HepG2 (cell line): ENCODE measurements at regions not wholly inside any gene's neighbourhood (a gene's known extent, or its start where the extent isn't known, plus 50 kb on each side); places are given as distances from the start of the nearest gene placed in this dataset.

ENCODE experiments used
- HMG20B ChIP-seq: conservative IDR thresholded peaks from 2 replicates; pipeline ENCODE4 v1.6.1; 2016; ENCODE audit warnings: missing genetic modification reagents, missing compliant biosample characterization
- HNF4A ChIP-seq: sonication (generic); formaldehyde crosslinking; IDR thresholded peaks from 2 replicates; pipeline ENCODE4 v1.4.0; 2020; ENCODE audit warnings: missing genetic modification reagents
- NFE2 ChIP-seq: sonication (generic); formaldehyde crosslinking; IDR thresholded peaks from 2 replicates; pipeline ENCODE4 v1.4.0; 2020; ENCODE audit warnings: missing genetic modification reagents
- PITX1 ChIP-seq: sonication (generic); formaldehyde crosslinking; IDR thresholded peaks from 2 replicates; pipeline ENCODE4 v1.5.1; 2020; ENCODE audit warnings: mild to moderate bottlenecking, missing genetic modification reagents
- RFXANK ChIP-seq: IDR thresholded peaks from 2 replicates; pipeline ENCODE4 v1.6.1; 2016
- TCF7 ChIP-seq: sonication (generic); IDR thresholded peaks from 2 replicates; pipeline ENCODE4 v1.6.1; 2016; ENCODE audit warnings: antibody characterized with exemption, low read depth
- ZMYM4 ChIP-seq: sonication (generic); formaldehyde crosslinking; IDR thresholded peaks from 2 replicates; pipeline ENCODE4 v1.8.1; 2023; ENCODE audit warnings: mild to moderate bottlenecking, missing genetic modification reagents
- ZNF136 ChIP-seq: sonication (generic); formaldehyde crosslinking; IDR thresholded peaks from 2 replicates; pipeline ENCODE4 v1.8.1; 2022; ENCODE audit warnings: low read depth, mild to moderate bottlenecking, moderate library complexity, missing genetic modification reagents
- ZNF251 ChIP-seq: sonication (generic); formaldehyde crosslinking; IDR thresholded peaks from 2 replicates; pipeline ENCODE4 v1.9.0; 2021; ENCODE audit warnings: mild to moderate bottlenecking, missing genetic modification reagents
- ZNF772 ChIP-seq: sonication (generic); formaldehyde crosslinking; IDR thresholded peaks from 2 replicates; pipeline ENCODE4 v1.5.0; 2020; ENCODE audit warnings: mild to moderate bottlenecking, missing genetic modification reagents
- TF ChIP-seq, protein P1 (sequence below): sonication (generic); formaldehyde crosslinking; IDR thresholded peaks from 2 replicates; pipeline ENCODE4 v1.5.0; 2020; ENCODE audit warnings: mild to moderate bottlenecking, missing genetic modification reagents, borderline replicate concordance
- TF ChIP-seq, protein P2 (sequence below): sonication (generic); formaldehyde crosslinking; IDR thresholded peaks from 2 replicates; pipeline ENCODE4 v1.4.0; 2020; ENCODE audit warnings: mild to moderate bottlenecking, missing genetic modification reagents
- TF ChIP-seq, protein P3 (sequence below): sonication (generic); formaldehyde crosslinking; IDR thresholded peaks from 2 replicates; pipeline ENCODE4 v1.5.0; 2020; ENCODE audit warnings: missing genetic modification reagents
- TF ChIP-seq, protein P4 (sequence below): sonication (generic); formaldehyde crosslinking; IDR thresholded peaks from 2 replicates; pipeline ENCODE4 v1.8.1; 2022; ENCODE audit warnings: mild to moderate bottlenecking, missing genetic modification reagents

DNA sequence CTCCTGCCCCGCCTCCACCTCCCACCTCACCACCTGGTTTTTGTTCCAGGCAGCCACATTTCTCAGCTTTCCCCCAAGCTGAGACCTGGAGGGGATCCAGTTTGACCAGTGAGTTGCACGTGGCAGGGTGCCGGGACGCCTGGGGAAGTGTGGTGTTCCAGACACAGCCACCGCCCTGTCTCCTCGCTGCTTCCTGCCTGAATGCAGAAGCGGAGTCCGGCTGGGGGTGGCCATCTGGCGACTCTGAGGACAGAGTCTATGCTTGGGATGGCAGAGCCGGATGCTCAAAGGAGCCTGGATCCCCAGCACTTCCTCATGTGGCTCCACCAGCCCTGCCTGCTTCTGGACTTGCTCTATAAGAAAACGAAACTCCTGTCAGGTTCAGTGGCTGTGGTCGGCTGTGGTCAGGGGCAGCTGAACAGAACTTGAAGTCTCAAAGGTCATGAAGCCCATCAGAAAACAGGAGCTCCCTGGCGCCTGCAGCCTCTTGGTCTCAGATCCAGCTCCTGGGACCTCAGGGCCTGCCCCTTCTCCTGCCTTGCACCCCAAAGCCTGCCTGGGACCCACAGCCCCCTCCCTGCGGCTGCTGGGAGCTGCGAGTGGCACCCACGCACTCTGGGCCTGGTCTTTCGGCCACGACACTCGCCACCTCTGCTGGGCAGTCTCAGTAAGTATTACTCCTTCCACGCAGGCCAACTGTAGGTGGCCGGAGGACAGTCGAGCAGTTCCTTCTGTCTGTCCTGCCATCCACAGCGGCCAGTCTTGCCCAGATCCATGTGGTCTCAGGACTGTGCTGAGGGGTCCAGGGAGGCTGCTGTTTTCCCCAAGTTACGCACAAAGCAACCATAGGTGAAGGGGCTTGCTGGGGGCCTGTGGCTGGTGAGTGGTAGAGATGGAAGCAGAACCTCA is 112.8 kb upstream of the MEF2A start (continued):
- TF ChIP-seq, protein P1, sequence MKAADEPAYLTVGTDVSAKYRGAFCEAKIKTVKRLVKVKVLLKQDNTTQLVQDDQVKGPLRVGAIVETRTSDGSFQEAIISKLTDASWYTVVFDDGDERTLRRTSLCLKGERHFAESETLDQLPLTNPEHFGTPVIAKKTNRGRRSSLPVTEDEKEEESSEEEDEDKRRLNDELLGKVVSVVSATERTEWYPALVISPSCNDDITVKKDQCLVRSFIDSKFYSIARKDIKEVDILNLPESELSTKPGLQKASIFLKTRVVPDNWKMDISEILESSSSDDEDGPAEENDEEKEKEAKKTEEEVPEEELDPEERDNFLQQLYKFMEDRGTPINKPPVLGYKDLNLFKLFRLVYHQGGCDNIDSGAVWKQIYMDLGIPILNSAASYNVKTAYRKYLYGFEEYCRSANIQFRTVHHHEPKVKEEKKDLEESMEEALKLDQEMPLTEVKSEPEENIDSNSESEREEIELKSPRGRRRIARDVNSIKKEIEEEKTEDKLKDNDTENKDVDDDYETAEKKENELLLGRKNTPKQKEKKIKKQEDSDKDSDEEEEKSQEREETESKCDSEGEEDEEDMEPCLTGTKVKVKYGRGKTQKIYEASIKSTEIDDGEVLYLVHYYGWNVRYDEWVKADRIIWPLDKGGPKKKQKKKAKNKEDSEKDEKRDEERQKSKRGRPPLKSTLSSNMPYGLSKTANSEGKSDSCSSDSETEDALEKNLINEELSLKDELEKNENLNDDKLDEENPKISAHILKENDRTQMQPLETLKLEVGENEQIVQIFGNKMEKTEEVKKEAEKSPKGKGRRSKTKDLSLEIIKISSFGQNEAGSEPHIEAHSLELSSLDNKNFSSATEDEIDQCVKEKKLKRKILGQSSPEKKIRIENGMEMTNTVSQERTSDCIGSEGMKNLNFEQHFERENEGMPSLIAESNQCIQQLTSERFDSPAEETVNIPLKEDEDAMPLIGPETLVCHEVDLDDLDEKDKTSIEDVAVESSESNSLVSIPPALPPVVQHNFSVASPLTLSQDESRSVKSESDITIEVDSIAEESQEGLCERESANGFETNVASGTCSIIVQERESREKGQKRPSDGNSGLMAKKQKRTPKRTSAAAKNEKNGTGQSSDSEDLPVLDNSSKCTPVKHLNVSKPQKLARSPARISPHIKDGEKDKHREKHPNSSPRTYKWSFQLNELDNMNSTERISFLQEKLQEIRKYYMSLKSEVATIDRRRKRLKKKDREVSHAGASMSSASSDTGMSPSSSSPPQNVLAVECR (CRISPR knock-in tag) = peak; percentile 19; the same call in 1 of the 2 replicates
- TF ChIP-seq, protein P2, sequence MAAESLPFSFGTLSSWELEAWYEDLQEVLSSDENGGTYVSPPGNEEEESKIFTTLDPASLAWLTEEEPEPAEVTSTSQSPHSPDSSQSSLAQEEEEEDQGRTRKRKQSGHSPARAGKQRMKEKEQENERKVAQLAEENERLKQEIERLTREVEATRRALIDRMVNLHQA (CRISPR knock-in tag) = no peak
- TF ChIP-seq ZNF136 (CRISPR knock-in tag) (no peak), TCF7 (no peak), ZNF772 (no peak), ZNF251 (CRISPR knock-in tag) (no peak), HNF4A (CRISPR knock-in tag) (no peak; the same call in 1 of the 2 replicates), ZMYM4 (CRISPR knock-in tag) (no peak), PITX1 (CRISPR knock-in tag) (0 out of 2 replicates have a peak, but pooled peaks have one; percentile 3), RFXANK (no peak), NFE2 (CRISPR knock-in tag) (no peak), HMG20B (CRISPR knock-in tag) (no peak)
- TF ChIP-seq, protein P3, sequence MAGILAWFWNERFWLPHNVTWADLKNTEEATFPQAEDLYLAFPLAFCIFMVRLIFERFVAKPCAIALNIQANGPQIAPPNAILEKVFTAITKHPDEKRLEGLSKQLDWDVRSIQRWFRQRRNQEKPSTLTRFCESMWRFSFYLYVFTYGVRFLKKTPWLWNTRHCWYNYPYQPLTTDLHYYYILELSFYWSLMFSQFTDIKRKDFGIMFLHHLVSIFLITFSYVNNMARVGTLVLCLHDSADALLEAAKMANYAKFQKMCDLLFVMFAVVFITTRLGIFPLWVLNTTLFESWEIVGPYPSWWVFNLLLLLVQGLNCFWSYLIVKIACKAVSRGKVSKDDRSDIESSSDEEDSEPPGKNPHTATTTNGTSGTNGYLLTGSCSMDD (CRISPR knock-in tag) = no peak
- TF ChIP-seq, protein P4, sequence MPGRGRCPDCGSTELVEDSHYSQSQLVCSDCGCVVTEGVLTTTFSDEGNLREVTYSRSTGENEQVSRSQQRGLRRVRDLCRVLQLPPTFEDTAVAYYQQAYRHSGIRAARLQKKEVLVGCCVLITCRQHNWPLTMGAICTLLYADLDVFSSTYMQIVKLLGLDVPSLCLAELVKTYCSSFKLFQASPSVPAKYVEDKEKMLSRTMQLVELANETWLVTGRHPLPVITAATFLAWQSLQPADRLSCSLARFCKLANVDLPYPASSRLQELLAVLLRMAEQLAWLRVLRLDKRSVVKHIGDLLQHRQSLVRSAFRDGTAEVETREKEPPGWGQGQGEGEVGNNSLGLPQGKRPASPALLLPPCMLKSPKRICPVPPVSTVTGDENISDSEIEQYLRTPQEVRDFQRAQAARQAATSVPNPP (CRISPR knock-in tag) = no peak
